GM21528 (cell line): ENCODE measurements at regions not wholly inside any gene's neighbourhood (a gene's known extent, or its start where the extent isn't known, plus 50 kb on each side); places are given as distances from the start of the nearest gene placed in this dataset.

Experiments used
- ATAC-seq: cut with Tn5 transposase; IDR thresholded peaks from one replicate; pipeline ENCODE4 v1.9.1; 2021; ENCODE audit warnings: mild to moderate bottlenecking, moderate library complexity; ENCODE audit not compliant: unreplicated experiment, low FRiP score

DNA sequence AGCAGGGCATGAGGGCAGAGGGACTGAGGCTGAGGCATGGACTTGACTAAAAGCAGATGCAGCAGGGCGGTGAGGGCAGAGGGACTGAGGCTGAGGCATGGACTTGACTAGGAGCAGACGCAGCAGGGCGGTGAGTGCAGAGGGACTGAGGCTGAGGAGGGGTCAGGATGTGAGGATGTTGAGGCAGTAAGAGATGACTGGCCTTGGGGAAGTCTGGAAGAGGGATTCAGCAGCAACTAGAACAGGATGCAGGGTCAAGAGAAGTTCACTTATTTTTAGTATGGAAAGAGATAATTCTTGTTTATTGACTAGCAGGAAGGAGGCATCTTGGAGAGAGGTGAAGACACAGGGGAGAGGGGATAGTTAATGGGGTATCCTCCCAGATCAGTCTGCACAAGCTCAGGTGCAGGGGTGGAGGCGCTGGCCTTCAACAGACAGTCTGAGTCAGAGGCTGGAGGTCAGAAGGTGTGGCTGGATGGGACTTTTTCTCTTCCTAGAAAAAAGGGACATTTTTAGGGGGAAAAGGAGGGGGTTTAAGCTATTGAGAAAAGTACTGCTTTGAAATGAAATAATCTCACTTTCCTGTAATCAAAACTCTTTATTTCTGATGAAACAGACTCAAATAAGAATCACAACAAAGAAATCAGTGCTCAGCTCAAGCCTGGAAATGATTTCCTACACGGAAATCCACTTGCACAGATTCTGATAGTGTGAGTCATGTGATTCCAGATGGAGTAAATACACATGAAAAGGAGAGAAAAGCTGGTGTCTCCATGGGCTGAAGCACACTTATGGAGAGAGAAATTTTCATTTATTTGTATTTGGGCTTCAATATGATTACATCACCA lies 130.9 kb downstream of the PALM2AKAP2 start:
- no peak for ATAC-seq

DNA sequence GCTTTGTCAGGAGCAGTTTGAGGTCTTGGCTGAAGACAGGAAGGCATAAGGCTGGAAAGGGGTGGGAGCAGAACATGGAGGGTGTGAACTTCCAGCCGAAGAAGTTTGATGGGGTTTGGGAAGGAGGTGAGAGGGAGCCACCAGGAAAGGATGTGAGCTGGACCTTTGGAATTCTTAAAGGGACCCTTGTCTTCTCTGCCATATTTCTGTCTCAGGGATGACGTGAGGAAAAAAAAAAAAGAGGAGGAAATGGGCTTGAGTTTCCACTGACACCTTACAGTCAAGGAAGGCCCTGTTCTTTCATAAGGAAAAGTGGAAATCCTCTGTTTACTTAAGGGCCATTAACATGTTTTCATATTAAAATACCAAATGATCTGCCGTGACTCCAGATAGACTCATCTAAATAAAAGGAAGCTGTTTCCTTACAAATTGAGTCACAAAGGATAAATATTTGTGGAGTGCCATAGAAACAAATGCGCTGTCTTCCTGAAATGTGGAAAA lies 132.1 kb downstream of the PALM2AKAP2 start:
- ATAC-seq = no peak

DNA sequence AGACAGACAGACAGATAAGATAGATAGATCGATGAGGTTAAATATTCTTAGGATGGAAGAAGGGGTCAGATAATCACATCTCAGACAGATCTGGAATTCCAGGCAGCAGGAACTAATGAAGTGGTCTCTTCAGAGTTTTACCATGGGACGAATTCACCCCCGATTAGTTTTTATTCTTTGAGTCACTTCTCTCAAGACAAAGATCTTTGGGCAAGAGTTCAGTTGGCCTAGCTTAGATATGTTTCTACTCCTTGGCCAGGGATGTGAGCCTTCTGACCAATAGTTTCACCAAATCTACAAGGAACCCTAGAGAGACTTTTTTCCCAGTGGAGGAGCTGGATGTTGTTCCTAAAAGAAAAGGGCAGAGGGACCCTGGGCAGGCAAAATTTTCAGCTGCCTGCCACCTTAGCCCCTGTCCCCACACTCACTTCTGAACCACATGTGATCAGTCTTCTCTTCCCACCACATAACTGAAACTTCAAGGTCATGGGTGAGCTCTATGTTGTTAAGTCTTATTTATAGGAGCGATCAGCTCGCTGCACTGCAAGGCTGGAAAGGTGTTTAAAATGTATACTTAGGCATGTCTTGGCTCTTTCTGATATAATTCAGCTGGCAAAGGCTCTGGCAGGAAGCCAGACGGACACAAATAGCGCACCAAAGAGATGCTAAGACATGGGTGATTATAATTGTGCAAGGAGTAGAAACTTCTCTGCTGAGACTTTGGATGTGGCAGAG lies 132.9 kb downstream of the PALM2AKAP2 start:
- ATAC-seq = no peak

DNA sequence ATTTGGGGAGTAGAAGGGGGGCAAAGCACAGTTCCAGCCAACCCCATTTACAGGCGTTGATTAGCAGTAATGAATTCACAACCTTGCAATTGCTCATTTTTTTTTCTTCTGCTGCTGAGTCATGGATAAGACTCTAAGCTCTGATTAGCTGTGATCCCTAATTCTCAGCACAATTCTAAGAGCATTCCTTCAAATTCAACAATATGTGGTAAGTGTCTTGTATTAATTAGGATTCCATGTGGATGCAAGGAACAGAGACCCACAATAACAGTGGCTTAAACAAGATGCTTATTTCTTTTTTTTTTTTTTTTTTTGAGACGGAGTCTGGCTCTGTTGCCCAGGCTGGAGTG lies 133.4 kb downstream of the PALM2AKAP2 start:
- ATAC-seq = no peak

DNA sequence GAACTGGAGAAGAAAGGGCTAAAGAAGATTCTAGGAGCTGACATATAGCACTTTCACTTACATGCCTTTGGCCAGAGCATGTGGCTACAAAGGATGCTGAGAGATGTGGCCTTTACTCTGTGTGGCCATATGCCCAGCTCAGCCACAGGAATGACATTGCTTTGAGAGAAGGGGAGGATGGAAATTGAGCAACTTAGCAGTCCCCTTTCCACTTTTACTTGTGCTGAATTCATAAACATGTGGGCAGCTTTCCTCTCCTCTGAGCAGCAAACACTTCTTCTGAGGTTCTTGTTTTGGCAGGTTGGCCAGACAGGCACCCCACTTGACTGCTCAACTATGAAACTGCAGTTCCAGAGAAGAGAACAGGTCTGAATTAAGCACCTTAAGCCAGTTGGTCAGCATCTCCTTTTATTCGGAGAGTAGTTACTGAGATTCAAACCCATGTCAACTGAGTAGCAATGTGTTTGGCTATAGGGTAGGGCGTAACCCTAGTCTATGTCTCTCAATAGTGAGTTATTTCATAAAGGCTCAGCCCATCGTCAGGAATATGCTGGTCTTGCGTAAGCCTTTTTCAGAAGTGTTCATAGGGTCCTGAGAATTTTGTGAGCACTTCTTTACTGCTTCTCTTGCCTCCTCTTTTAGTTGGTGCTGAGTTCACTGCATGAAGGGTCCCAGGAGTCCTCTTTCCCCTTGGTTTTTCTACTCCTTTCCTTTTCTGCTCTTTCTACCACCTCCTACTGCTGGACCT lies 134.5 kb downstream of the PALM2AKAP2 start:
- ATAC-seq = peak; percentile 52

DNA sequence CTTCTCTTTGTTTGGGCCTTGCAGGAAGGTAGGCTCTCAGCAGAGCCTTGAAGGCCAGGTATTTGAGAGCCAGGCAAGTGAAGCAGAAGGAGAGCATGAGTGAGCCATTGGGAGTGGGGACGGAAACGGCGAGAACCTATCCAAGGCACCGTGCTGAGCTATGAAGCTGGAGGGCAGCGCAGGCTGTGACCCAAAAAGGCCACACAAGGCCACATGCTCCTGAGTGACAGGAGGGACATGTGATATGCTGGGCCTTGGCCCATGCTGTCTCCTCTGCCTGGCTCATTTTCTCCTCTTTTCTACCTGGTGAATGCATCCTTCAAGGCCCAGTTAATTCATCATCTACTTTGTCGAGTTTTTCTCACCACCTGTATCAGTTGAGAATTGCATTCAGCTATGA lies 136.3 kb downstream of the PALM2AKAP2 start:
- no peak for ATAC-seq

- peak; percentile 74 for ATAC-seq
These were observed 138.6 kb downstream of the PALM2AKAP2 start for GRCh38 chr9:109918339-109919163.

- ATAC-seq = no peak
These were observed 139.9 kb downstream of the PALM2AKAP2 start for GRCh38 chr9:109919736-109920408.

DNA sequence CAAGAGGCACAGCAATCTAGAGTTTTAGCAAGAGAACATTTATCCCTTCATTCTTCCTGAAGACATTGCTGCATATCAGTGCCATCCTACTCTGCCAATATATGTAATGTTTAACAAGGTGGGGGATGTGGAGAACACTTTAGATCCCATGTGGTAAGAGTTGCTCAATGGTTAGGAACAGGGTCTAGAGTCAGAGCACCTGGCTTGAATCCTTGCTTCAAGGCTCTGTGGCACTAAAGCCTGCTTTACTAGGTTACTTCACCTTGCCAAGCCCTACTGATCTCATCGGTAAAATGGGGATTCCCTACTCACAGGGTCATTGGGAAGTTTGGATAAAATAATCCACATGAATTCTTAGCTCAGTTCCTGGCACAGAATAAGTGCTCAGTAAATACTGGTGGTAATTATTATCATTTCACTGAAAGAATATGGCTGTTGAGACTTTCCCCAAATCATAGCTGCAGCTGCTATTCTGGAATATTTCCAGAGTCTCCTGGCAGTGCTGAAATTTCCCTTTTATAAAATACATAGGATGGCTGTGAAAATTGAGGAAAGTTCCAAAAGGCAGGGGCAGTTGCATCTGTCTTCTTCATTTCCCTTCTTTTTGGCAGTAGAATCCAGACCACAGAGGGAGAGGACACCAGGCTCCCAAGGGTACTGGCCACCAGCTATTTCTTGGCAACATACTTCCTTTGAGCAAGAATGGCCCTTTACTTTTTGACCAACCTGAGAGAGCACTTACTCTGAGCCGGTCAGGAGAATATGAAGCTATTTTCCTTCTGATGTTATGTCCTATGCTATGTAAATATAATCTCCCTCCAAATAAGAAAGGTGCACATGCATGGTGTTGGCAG lies 142.8 kb downstream of the PALM2AKAP2 start:
- ATAC-seq = no peak

- ATAC-seq = no peak
These were observed 143.4 kb downstream of the PALM2AKAP2 start for GRCh38 chr9:109923471-109923760.

DNA sequence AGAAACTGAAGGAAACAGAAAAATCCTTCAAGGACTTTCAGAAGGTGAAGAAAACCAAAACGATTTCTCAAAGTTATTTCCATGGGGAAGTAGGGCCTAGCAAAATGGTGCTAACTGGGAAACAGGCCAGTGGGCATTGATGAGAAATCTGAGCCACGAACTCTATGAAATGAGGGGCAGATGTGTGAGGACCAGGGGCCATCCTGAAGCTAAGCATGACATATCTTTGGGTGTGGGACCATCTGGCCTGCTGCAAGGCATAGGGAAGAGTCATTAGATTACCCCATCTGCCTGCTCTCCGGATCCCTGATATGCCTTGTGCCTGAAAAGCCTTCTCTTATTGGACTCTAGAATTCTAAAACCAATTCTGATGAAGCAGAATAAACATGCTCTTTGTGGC lies 143.8 kb downstream of the PALM2AKAP2 start:
- ATAC-seq = no peak

DNA sequence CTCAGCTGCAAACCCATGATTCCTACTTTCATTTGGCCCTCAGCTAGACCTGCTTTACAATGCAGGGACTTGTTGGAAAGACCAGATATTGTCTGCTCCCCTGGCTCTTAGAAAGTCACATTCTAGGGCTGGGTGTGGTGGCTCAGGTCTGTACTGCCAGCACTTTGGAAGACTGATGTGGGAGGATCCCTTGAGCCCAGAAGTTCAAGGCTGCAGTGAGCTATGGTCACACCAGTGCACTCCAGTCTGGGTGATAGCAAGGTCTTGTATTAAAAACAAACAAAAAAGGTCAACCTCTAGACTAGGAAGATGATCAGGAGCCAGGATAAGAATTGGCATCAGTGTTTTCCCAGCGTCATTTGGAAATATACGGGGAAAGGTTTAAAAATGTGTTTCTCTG lies 145.8 kb downstream of the PALM2AKAP2 start:
- ATAC-seq = no peak

DNA sequence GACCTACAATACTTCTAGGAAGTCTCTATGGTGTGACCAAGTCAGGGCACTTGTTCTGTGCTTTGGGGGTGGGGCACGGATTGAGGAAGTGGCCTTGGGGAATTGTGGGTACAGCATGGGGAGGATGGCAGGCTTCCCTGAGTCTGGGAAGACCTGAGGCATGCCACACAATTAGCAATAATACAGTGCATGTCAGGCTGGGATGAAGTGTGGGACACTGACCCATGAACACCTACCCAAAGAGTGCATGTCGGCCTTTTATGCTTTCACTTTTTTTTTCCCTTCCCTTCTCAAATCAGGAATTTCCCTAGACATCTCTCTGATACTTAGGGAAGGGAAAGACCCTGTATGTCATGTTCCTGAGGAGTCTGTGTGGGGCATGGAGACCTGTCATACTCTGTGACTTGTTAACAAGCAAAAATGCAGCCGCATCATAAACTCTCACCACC lies 146.4 kb downstream of the PALM2AKAP2 start:
- ATAC-seq = no peak

DNA sequence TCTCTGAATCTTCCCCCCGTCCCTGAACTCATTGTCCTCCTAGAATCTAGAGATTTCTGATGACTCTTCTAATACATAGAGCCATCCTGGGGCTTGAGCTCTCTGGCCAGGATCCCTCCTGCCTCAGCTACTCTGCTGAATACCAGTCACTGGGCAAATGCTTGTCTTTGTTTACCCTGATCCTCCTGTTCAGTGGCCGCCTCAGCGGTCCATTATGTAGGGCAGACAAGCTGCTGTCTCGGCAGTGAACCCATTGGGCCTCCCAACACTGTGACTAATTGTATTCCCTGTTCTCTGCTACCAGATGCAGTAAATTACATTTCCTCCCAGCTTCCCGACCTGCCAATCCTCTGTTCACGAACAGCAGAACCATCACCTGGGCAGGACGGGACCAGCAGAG lies 151.6 kb downstream of the PALM2AKAP2 start:
- ATAC-seq = no peak

GRCh38 chr9:109934136-109934856 lies 154.3 kb downstream of the PALM2AKAP2 start:
- no peak for ATAC-seq

GRCh38 chr9:109934857-109935215 lies 154.8 kb downstream of the PALM2AKAP2 start:
- no peak for ATAC-seq

DNA sequence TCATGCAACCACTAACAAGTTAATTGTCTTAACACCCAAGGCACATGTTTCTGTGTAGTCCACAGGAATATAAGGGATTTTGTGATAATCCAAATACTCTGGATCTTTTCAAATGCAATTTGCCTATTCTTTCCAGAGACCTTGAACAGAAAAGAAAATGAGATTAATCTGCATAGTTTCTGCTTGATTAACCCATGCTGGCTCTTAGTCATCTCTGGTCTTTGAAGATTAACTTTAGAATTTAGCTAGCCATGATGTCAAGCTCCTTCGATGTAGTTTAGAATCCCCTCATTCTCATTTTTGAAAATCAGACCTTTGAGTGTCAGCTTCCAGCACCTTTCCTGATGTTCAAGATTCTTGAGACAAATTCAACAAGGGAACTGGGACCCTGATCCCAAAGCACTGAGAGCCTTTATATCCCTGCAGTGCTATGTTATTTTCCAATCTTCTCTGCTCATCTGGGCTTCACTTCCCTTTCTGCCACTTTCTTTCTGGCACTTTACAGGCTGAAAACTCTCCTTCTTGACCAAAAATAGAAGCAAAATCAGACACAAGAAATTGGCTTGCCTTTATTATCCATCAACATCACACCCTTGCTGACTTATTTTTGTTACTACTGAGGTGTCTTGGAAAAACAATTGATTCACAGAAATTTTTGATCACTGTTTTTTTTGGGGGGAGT lies 155.5 kb downstream of the PALM2AKAP2 start:
- ATAC-seq = no peak
